SK-N-SH (cell line): ENCODE measurements at regions not wholly inside any gene's neighbourhood (a gene's known extent, or its start where the extent isn't known, plus 50 kb on each side); places are given as distances from the start of the nearest gene placed in this dataset.

ENCODE experiments used
- CTCF ChIA-PET: fragments of 300-600, 350-600 bp; formaldehyde crosslinking; extraction: SDS; loops from one replicate; lab custom pipeline; 2021; lab: Yijun Ruan, JAX
- POLR2A ChIA-PET: fragments of 350-600 bp; sonication (Branson Sonifier 250); formaldehyde crosslinking; extraction: SDS; loops from one replicate; lab custom pipeline; 2020; ENCODE audit warnings: antibody characterized with exemption, inconsistent platforms; lab: Yijun Ruan, JAX
- DNase-seq: peaks from one replicate; pipeline ENCODE4 v3.0.0; 2012
- H2AFZ ChIP-seq: fragments of 200-600 bp; sonication (generic); 2 replicates; pipeline ENCODE4 v1.8.1; 2016; ENCODE audit warnings: antibody characterized with exemption, mild to moderate bottlenecking, low read depth
- H3F3A ChIP-seq: fragments of 200-600 bp; sonication (generic); replicated peaks from 2 replicates; pipeline ENCODE3; 2016; ENCODE audit warnings: antibody characterized with exemption, mild to moderate bottlenecking; ENCODE audit not compliant: insufficient read depth
- H3K27ac ChIP-seq, 2 experiments: fragments of 200-500 bp in 1 of 2; fragments of 200-600 bp in 1 of 2; sonication (Bioruptor generic) in 1 of 2; sonication (generic), shearing (Covaris generic) in 1 of 2; 2 replicates each; pipeline versions ENCODE4 v1.5.1 to v1.6.1; 2014 to 2016; ENCODE audit warnings: low read depth in 2 of 2, inconsistent platforms in 1 of 2, low read length in 1 of 2, mild to moderate bottlenecking in 1 of 2, mixed read lengths in 1 of 2
- H3K27me3 ChIP-seq: fragments of 200-600 bp; sonication (generic), shearing (Covaris generic); 2 replicates; pipeline ENCODE4 v1.6.1; 2016; ENCODE audit warnings: mixed run types; ENCODE audit not compliant: insufficient read depth
- H3K36me3 ChIP-seq, 2 experiments: fragments of 200-500 bp in 1 of 2; fragments of 200-600 bp in 1 of 2; sonication (Bioruptor generic) in 1 of 2; sonication (generic) in 1 of 2; replicated peaks in 1 of 2; 2 replicates each; pipeline versions ENCODE3 to v1.5.1; 2014 to 2016; ENCODE audit warnings: low read length in 1 of 2, mild to moderate bottlenecking in 1 of 2; ENCODE audit not compliant: insufficient read depth in 2 of 2, control insufficient read depth in 1 of 2
- H3K4me1 ChIP-seq, 2 experiments: fragments of 200-500 bp in 1 of 2; fragments of 200-600 bp in 1 of 2; sonication (Bioruptor generic) in 1 of 2; sonication (generic), shearing (Covaris generic) in 1 of 2; 2 replicates each; pipeline versions ENCODE4 v1.5.1 to v1.6.1; 2014 to 2016; ENCODE audit warnings: low read depth in 1 of 2, low read length in 1 of 2, mixed run types in 1 of 2; ENCODE audit not compliant: insufficient read depth in 2 of 2, control insufficient read depth in 1 of 2
- H3K4me2 ChIP-seq: fragments of 200-600 bp; sonication (generic), shearing (Covaris generic); 2 replicates; pipeline ENCODE4 v1.6.1; 2017; ENCODE audit warnings: mixed run types
- H3K4me3 ChIP-seq, 2 experiments: fragments of 200-500 bp in 1 of 2; fragments of 200-600 bp in 1 of 2; sonication (Bioruptor generic) in 1 of 2; sonication (generic), shearing (Covaris generic) in 1 of 2; 2 replicates each; pipeline versions ENCODE4 v1.5.1 to v1.8.1; 2014 to 2016; ENCODE audit warnings: low read depth in 2 of 2, inconsistent platforms in 1 of 2, low read length in 1 of 2, mild to moderate bottlenecking in 1 of 2, mixed read lengths in 1 of 2, moderate library complexity in 1 of 2
- H3K79me2 ChIP-seq: fragments of 200-600 bp; sonication (generic); 2 replicates; pipeline ENCODE4 v1.8.1; 2017; ENCODE audit warnings: mild to moderate bottlenecking; ENCODE audit not compliant: insufficient read depth
- H3K9ac ChIP-seq: fragments of 200-600 bp; sonication (generic); 2 replicates; pipeline ENCODE4 v1.6.1; 2017; ENCODE audit warnings: mixed run types
- H3K9me2 ChIP-seq: fragments of 200-600 bp; sonication (generic); 2 replicates; pipeline ENCODE4 v1.6.1; 2017; ENCODE audit warnings: mixed run types
- H3K9me3 ChIP-seq: fragments of 200-600 bp; sonication (generic); 2 replicates; pipeline ENCODE4 v1.6.1; 2017; ENCODE audit warnings: mixed run types, mild to moderate bottlenecking, moderate library complexity
- H4K20me1 ChIP-seq: fragments of 200-600 bp; sonication (generic); 2 replicates; pipeline ENCODE4 v1.6.1; 2017; ENCODE audit warnings: mild to moderate bottlenecking, mixed run types; ENCODE audit not compliant: insufficient read depth
- EP300 ChIP-seq, 2 experiments: IDR thresholded peaks; 2 replicates each; pipeline versions ENCODE4 v1.4.0 to v1.6.1; 2012; ENCODE audit warnings: borderline replicate concordance in 1 of 2, low read depth in 1 of 2, low read length in 1 of 2
- FOSL2 ChIP-seq: IDR thresholded peaks from 2 replicates; pipeline ENCODE4 v1.4.0; 2012; ENCODE audit warnings: low read depth, mild to moderate bottlenecking, moderate library complexity, borderline replicate concordance
- GATA2 ChIP-seq: sonication (generic); formaldehyde crosslinking; IDR thresholded peaks from 2 replicates; pipeline ENCODE4 v1.5.0; 2020; ENCODE audit warnings: mild to moderate bottlenecking, missing genetic modification reagents
- JUND ChIP-seq: IDR thresholded peaks from 2 replicates; pipeline ENCODE4 v1.4.0; 2012
- MAX ChIP-seq: IDR thresholded peaks from 2 replicates; pipeline ENCODE4 v1.4.0; 2012; ENCODE audit warnings: low read depth
- MXI1 ChIP-seq: IDR thresholded peaks from 2 replicates; pipeline ENCODE4 v1.6.1; 2012; ENCODE audit warnings: mild to moderate bottlenecking, low read depth, low read length, improper control_type of control experiment
- NRF1 ChIP-seq: IDR thresholded peaks from 2 replicates; pipeline ENCODE4 v1.6.1; 2012; ENCODE audit warnings: low read depth, mild to moderate bottlenecking, low read length
- POLR2AphosphoS5 ChIP-seq: IDR thresholded peaks from 2 replicates; pipeline ENCODE4 v1.6.1; 2012; ENCODE audit warnings: low read depth, low read length
- RAD21 ChIP-seq: IDR thresholded peaks from 2 replicates; pipeline ENCODE4 v1.6.1; 2012; ENCODE audit warnings: mild to moderate bottlenecking, low read length
- RFX5 ChIP-seq: IDR thresholded peaks from 2 replicates; pipeline ENCODE4 v1.6.1; 2012; ENCODE audit warnings: mild to moderate bottlenecking, improper control_type of control experiment, low read length
- RXRA ChIP-seq: IDR thresholded peaks from 2 replicates; pipeline ENCODE4 v1.4.0; 2012; ENCODE audit warnings: low read depth, mild to moderate bottlenecking, borderline replicate concordance
- SIN3A ChIP-seq: IDR thresholded peaks from 2 replicates; pipeline ENCODE4 v1.6.1; 2012; ENCODE audit warnings: low read depth, mild to moderate bottlenecking, low read length, moderate library complexity, borderline replicate concordance
- TCF12 ChIP-seq: IDR thresholded peaks from 2 replicates; pipeline ENCODE4 v1.4.0; 2012
- TEAD4 ChIP-seq: IDR thresholded peaks from 2 replicates; pipeline ENCODE4 v1.4.0; 2012; ENCODE audit warnings: mild to moderate bottlenecking, borderline replicate concordance; ENCODE audit not compliant: insufficient read depth
- USF1 ChIP-seq: IDR thresholded peaks from 2 replicates; pipeline ENCODE4 v1.4.0; 2012; ENCODE audit warnings: low read depth, borderline replicate concordance
- USF2 ChIP-seq: fragments of 150-350 bp; IDR thresholded peaks from 2 replicates; pipeline ENCODE4 v1.6.1; 2017; ENCODE audit warnings: antibody characterized with exemption, low read length, low read depth, borderline replicate concordance
- ZBTB33 ChIP-seq: IDR thresholded peaks from 2 replicates; pipeline ENCODE4 v1.4.0; 2012; ENCODE audit warnings: low read depth, borderline replicate concordance

GRCh38 chr7:106487892-106488291 lies 173.1 kb downstream of the CCDC71L start:
- Histone ChIP-seq H3K27ac (no peak overlapping the region), H3K9me3 (no peaks in the 10 kb centered on the region), H3K27me3 (no peaks in the 10 kb centered on the region), H2AFZ (no peak overlapping the region), H3K36me3 (no peaks in the 10 kb centered on the region), H3K4me3 (no peak overlapping the region), H3K9ac (no peak overlapping the region), H3K9me2 (no peaks in the 10 kb centered on the region), H4K20me1 (no peaks in the 10 kb centered on the region), H3F3A (peaks cover 27% of the 10 kb centered on the region), H3K4me1 (peaks cover 4 to 28% of the 10 kb centered on the region in 2 experiments), H3K79me2 (no peaks in the 10 kb centered on the region), H3K4me2 (no peak overlapping the region)
- TF ChIP-seq MAX (no peak), POLR2AphosphoS5 (no peak), USF2 (no peak), EP300 (IDR thresholded peaks at IDR 0.05; ENCODE audit: borderline replicate concordance in 1 of 2, low read depth in 1 of 2, low read length in 1 of 2) (no peak), FOSL2 (no peak), TCF12 (no peak), RFX5 (no peak), USF1 (no peak), ZBTB33 (no peak), NRF1 (no peak), RXRA (no peak), RAD21 (no peak), SIN3A (no peak), TEAD4 (no peak), GATA2 (CRISPR knock-in tag) (no peak), MXI1 (no peak), JUND (no peak)
- POLR2A ChIA-PET: no interaction called here
- no peak for DNase-seq
- CTCF ChIA-PET: interaction anchor here (1.0 to 2.2 kb wide), 2 partner anchors 9 to 17 kb away, joined by 4 to 8 read pairs; no protein-coding TSS in a partner anchor
